Mesendoderm (in vitro differentiated cells): ENCODE measurements at regions not wholly inside any gene's neighbourhood (a gene's known extent, or its start where the extent isn't known, plus 50 kb on each side); places are given as distances from the start of the nearest gene placed in this dataset.

Experiments used
- DNase-seq: peaks from one replicate; pipeline ENCODE4 v3.0.0; 2013
- H2AK5ac ChIP-seq: 2 replicates; pipeline ENCODE4 v1.6.1; 2013; ENCODE audit warnings: low read length, inconsistent platforms
- H2BK120ac ChIP-seq: 2 replicates; pipeline ENCODE4 v1.6.1; 2013; ENCODE audit warnings: low read depth, mild to moderate bottlenecking, low read length, moderate library complexity, mixed read lengths
- H2BK15ac ChIP-seq: replicated peaks from 2 replicates; pipeline ENCODE4 v1.6.1; 2013; ENCODE audit warnings: low read depth, mild to moderate bottlenecking, moderate library complexity
- H2BK5ac ChIP-seq: 2 replicates; pipeline ENCODE4 v1.6.1; 2013; ENCODE audit warnings: low read length, inconsistent platforms
- H3K18ac ChIP-seq: 2 replicates; pipeline ENCODE4 v1.6.1; 2013; ENCODE audit warnings: mild to moderate bottlenecking, low read length, mixed read lengths
- H3K23ac ChIP-seq: one replicate; pipeline ENCODE4 v1.6.1; 2013; ENCODE audit warnings: low read length
- H3K27ac ChIP-seq: 2 replicates; pipeline ENCODE4 v1.5.1; 2013; ENCODE audit warnings: low read depth, mild to moderate bottlenecking, inconsistent platforms, low read length, moderate library complexity
- H3K27me3 ChIP-seq: 2 replicates; pipeline ENCODE4 v1.6.1; 2013; ENCODE audit warnings: low read length, control low read depth, mild to moderate bottlenecking, inconsistent platforms; ENCODE audit not compliant: insufficient read depth, poor library complexity
- H3K36me3 ChIP-seq: 2 replicates; pipeline ENCODE4 v1.6.1; 2013; ENCODE audit warnings: low read length, inconsistent platforms; ENCODE audit not compliant: control insufficient read depth, insufficient read depth
- H3K4ac ChIP-seq: one replicate; pipeline ENCODE4 v1.6.1; 2013; ENCODE audit warnings: low read depth, mild to moderate bottlenecking, low read length, moderate library complexity
- H3K4me1 ChIP-seq: 2 replicates; pipeline ENCODE4 v1.6.1; 2013; ENCODE audit warnings: low read depth, low read length, inconsistent platforms; ENCODE audit not compliant: control insufficient read depth
- H3K4me2 ChIP-seq: 2 replicates; pipeline ENCODE4 v1.6.1; 2013; ENCODE audit warnings: low read length
- H3K4me3 ChIP-seq: 2 replicates; pipeline ENCODE4 v1.5.1; 2013; ENCODE audit warnings: mild to moderate bottlenecking, low read length
- H3K56ac ChIP-seq: one replicate; pipeline ENCODE4 v1.6.1; 2013; ENCODE audit warnings: low read length
- H3K79me1 ChIP-seq: 2 replicates; pipeline ENCODE4 v1.6.1; 2013; ENCODE audit warnings: low read length, inconsistent platforms
- H3K79me2 ChIP-seq: 2 replicates; pipeline ENCODE4 v1.6.1; 2013; ENCODE audit warnings: mild to moderate bottlenecking, low read length; ENCODE audit not compliant: control insufficient read depth, insufficient read depth
- H3K9ac ChIP-seq: 2 replicates; pipeline ENCODE4 v1.6.1; 2013; ENCODE audit warnings: low read length, inconsistent platforms
- H4K5ac ChIP-seq: one replicate; pipeline ENCODE4 v1.6.1; 2013; ENCODE audit warnings: low read length
- H4K8ac ChIP-seq: one replicate; pipeline ENCODE4 v1.6.1; 2013; ENCODE audit warnings: low read depth, mild to moderate bottlenecking, control low read depth, low read length, moderate library complexity
- WGBS: extraction: QIAGEN DNeasy Blood & Tissue Kit; methylation state at CpG from one replicate; pipeline ENCODE4 v1.1.7; 2013; ENCODE audit warnings: low lambda C conversion rate, missing lambda C conversion rate; ENCODE audit not compliant: insufficient coverage; ENCODE audit errors: extremely low coverage; 5-methylcytosine and 5-hydroxymethylcytosine counted together

GRCh38 chr2:142435847-142436246, 305.0 kb upstream of the LRP1B start:
- Histone ChIP-seq H3K27ac (no peak overlapping the region), H2BK5ac (no peak overlapping the region), H2BK15ac (no peak overlapping the region), H3K56ac (no peak overlapping the region), H3K18ac (no peak overlapping the region), H3K36me3 (no peaks in the 10 kb centered on the region), H3K79me2 (no peaks in the 10 kb centered on the region), H3K4ac (no peak overlapping the region), H3K4me3 (no peak overlapping the region), H3K9ac (no peak overlapping the region), H4K5ac (no peak overlapping the region), H4K8ac (no peak overlapping the region), H3K4me2 (no peak overlapping the region), H2AK5ac (no peak overlapping the region), H3K23ac (no peak overlapping the region), H3K27me3 (no peaks in the 10 kb centered on the region), H3K79me1 (no peaks in the 10 kb centered on the region), H2BK120ac (no peak overlapping the region), H3K4me1 (no peaks in the 10 kb centered on the region)
- no CpG with 5 or more reads among the region's 3 CpGs for WGBS
- DNase-seq = no peak

- DNase-seq = no peak
- Histone ChIP-seq H3K23ac (no peak overlapping the region), H3K4me1 (no peaks in the 10 kb centered on the region), H4K5ac (no peak overlapping the region), H2BK15ac (no peak overlapping the region), H2BK120ac (no peak overlapping the region), H3K36me3 (no peaks in the 10 kb centered on the region), H4K8ac (no peak overlapping the region), H3K27me3 (no peaks in the 10 kb centered on the region), H3K79me1 (no peaks in the 10 kb centered on the region), H2AK5ac (no peak overlapping the region), H3K9ac (no peak overlapping the region), H3K4ac (no peak overlapping the region), H3K4me3 (no peak overlapping the region), H2BK5ac (no peak overlapping the region), H3K18ac (no peak overlapping the region), H3K79me2 (no peaks in the 10 kb centered on the region), H3K4me2 (no peak overlapping the region), H3K27ac (no peak overlapping the region), H3K56ac (no peak overlapping the region)
- WGBS = no CpG with 5 or more reads among the region's 5 CpGs
Observed at GRCh38 chr2:142426064-142426463, 295.2 kb upstream of the LRP1B start.

- no peak overlapping the region for H3K56ac ChIP-seq
- H3K79me1 ChIP-seq = no peaks in the 10 kb centered on the region
- no peak overlapping the region for H2BK120ac ChIP-seq
- H4K5ac ChIP-seq = no peak overlapping the region
- no peak overlapping the region for H3K4me2 ChIP-seq
- H3K4me1 ChIP-seq = no peaks in the 10 kb centered on the region
- H3K36me3 ChIP-seq = no peaks in the 10 kb centered on the region
- H3K27me3 ChIP-seq = no peaks in the 10 kb centered on the region
- no peak overlapping the region for H3K27ac ChIP-seq
- H4K8ac ChIP-seq = no peak overlapping the region
- H2AK5ac ChIP-seq = no peak overlapping the region
- no peak overlapping the region for H2BK5ac ChIP-seq
- H3K18ac ChIP-seq = no peak overlapping the region
- DNase-seq = no peak
- no CpG with 5 or more reads among the region's 3 CpGs for WGBS
- no peaks in the 10 kb centered on the region for H3K79me2 ChIP-seq
- no peak overlapping the region for H3K23ac ChIP-seq
- no peak overlapping the region for H3K4ac ChIP-seq
- H3K9ac ChIP-seq = no peak overlapping the region
- H2BK15ac ChIP-seq = no peak overlapping the region
- no peak overlapping the region for H3K4me3 ChIP-seq
Observed at GRCh38 chr2:142425551-142425950, 294.7 kb upstream of the LRP1B start.

GRCh38 chr2:142423603-142424002, 292.8 kb upstream of the LRP1B start:
- Histone ChIP-seq H2BK120ac (no peak overlapping the region), H3K4me2 (no peak overlapping the region), H3K4me1 (no peaks in the 10 kb centered on the region), H2BK5ac (no peak overlapping the region), H3K79me2 (no peaks in the 10 kb centered on the region), H3K4ac (no peak overlapping the region), H3K9ac (no peak overlapping the region), H2BK15ac (no peak overlapping the region), H3K27me3 (no peaks in the 10 kb centered on the region), H3K79me1 (no peaks in the 10 kb centered on the region), H3K18ac (no peak overlapping the region), H4K5ac (no peak overlapping the region), H3K56ac (no peak overlapping the region), H3K36me3 (no peaks in the 10 kb centered on the region), H3K27ac (no peak overlapping the region), H2AK5ac (no peak overlapping the region), H3K4me3 (no peak overlapping the region), H4K8ac (no peak overlapping the region), H3K23ac (no peak overlapping the region)
- WGBS = no CpG with 5 or more reads among the region's 1 CpG
- DNase-seq = no peak

- H2BK5ac ChIP-seq = no peak overlapping the region
- no peaks in the 10 kb centered on the region for H3K4me1 ChIP-seq
- H3K27ac ChIP-seq = no peak overlapping the region
- no peak overlapping the region for H4K5ac ChIP-seq
- no peak overlapping the region for H2BK15ac ChIP-seq
- no CpG with 5 or more reads among the region's 2 CpGs for WGBS
- H3K36me3 ChIP-seq = no peaks in the 10 kb centered on the region
- H3K9ac ChIP-seq = no peak overlapping the region
- H2AK5ac ChIP-seq = no peak overlapping the region
- H3K79me2 ChIP-seq = no peaks in the 10 kb centered on the region
- no peaks in the 10 kb centered on the region for H3K27me3 ChIP-seq
- H3K4me2 ChIP-seq = no peak overlapping the region
- H3K56ac ChIP-seq = no peak overlapping the region
- DNase-seq = no peak
- no peak overlapping the region for H2BK120ac ChIP-seq
- no peak overlapping the region for H4K8ac ChIP-seq
- H3K18ac ChIP-seq = no peak overlapping the region
- H3K79me1 ChIP-seq = no peaks in the 10 kb centered on the region
- no peak overlapping the region for H3K4me3 ChIP-seq
- no peak overlapping the region for H3K4ac ChIP-seq
- H3K23ac ChIP-seq = no peak overlapping the region
Observed at GRCh38 chr2:142422769-142423168, 292.0 kb upstream of the LRP1B start.

- Histone ChIP-seq H3K27me3 (no peaks in the 10 kb centered on the region), H2BK5ac (no peak overlapping the region), H3K36me3 (no peaks in the 10 kb centered on the region), H3K79me2 (no peaks in the 10 kb centered on the region), H3K4me2 (no peak overlapping the region), H3K23ac (no peak overlapping the region), H3K4me3 (no peak overlapping the region), H3K4me1 (no peaks in the 10 kb centered on the region), H2AK5ac (no peak overlapping the region), H3K18ac (no peak overlapping the region), H3K9ac (no peak overlapping the region), H3K56ac (no peak overlapping the region), H4K5ac (no peak overlapping the region), H4K8ac (no peak overlapping the region), H3K4ac (no peak overlapping the region), H2BK120ac (no peak overlapping the region), H3K79me1 (no peaks in the 10 kb centered on the region), H2BK15ac (no peak overlapping the region), H3K27ac (no peak overlapping the region)
- no CpG with 5 or more reads among the region's 6 CpGs for whole genome bisulfite sequencing
- no peak for DNase-seq
Observed at GRCh38 chr2:142422041-142422440, 291.2 kb upstream of the LRP1B start.
